HG02588 (cell line): ENCODE measurements at regions not wholly inside any gene's neighbourhood (a gene's known extent, or its start where the extent isn't known, plus 50 kb on each side); places are given as distances from the start of the nearest gene placed in this dataset.

Experiments
- ATAC-seq: cut with Tn5 transposase; IDR thresholded peaks from one replicate; pipeline ENCODE4 v1.9.1; 2021; ENCODE audit warnings: mild to moderate bottlenecking, moderate library complexity; ENCODE audit not compliant: unreplicated experiment

GRCh38 chr5:125263356-125263755 is 516.9 kb upstream of the ZNF608 start:
- ATAC-seq, result no peak

GRCh38 chr5:125266106-125266505 is 519.7 kb upstream of the ZNF608 start:
- no peak for ATAC-seq

- ATAC-seq, result no peak
These were observed 521.3 kb upstream of the ZNF608 start for GRCh38 chr5:125267636-125268248.

- no peak for ATAC-seq
These were observed 523.5 kb upstream of the ZNF608 start for GRCh38 chr5:125269926-125270325.

GRCh38 chr5:125272357-125272756 is 525.9 kb upstream of the ZNF608 start:
- ATAC-seq, result no peak

GRCh38 chr5:125274211-125274610 is 527.8 kb upstream of the ZNF608 start:
- ATAC-seq, result no peak

- no peak for ATAC-seq
These were observed 528.7 kb upstream of the ZNF608 start for GRCh38 chr5:125274938-125275724.

- no peak for ATAC-seq
These were observed 529.3 kb upstream of the ZNF608 start for GRCh38 chr5:125275725-125276090.

- no peak for ATAC-seq
These were observed 529.7 kb upstream of the ZNF608 start for GRCh38 chr5:125276096-125276495.

GRCh38 chr5:125277494-125278154 is 531.2 kb upstream of the ZNF608 start:
- no peak for ATAC-seq

GRCh38 chr5:125278711-125279110 is 532.3 kb upstream of the ZNF608 start:
- ATAC-seq, result no peak

GRCh38 chr5:125281667-125282066 is 535.2 kb upstream of the ZNF608 start:
- no peak for ATAC-seq

- ATAC-seq, result no peak
These were observed 536.9 kb upstream of the ZNF608 start for GRCh38 chr5:125283372-125283771.

- ATAC-seq, result no peak
These were observed 539.8 kb upstream of the ZNF608 start for GRCh38 chr5:125286271-125286670.

GRCh38 chr5:125289606-125290005 is 543.2 kb upstream of the ZNF608 start:
- ATAC-seq, result no peak

GRCh38 chr5:125290935-125291334 is 544.5 kb upstream of the ZNF608 start:
- ATAC-seq, result no peak

GRCh38 chr5:125291447-125291846 is 545.0 kb upstream of the ZNF608 start:
- ATAC-seq, result no peak

GRCh38 chr5:125293223-125293622 is 546.8 kb upstream of the ZNF608 start:
- no peak for ATAC-seq

- no peak for ATAC-seq
These were observed 547.3 kb upstream of the ZNF608 start for GRCh38 chr5:125293726-125294125.

GRCh38 chr5:125294844-125295243 is 548.4 kb upstream of the ZNF608 start:
- ATAC-seq, result no peak

- no peak for ATAC-seq
These were observed 549.0 kb upstream of the ZNF608 start for GRCh38 chr5:125295405-125295872.

GRCh38 chr5:125298258-125298657 is 551.8 kb upstream of the ZNF608 start:
- no peak for ATAC-seq
